Cerebellar cortex (tissue), 1 donor: ENCODE measurements at regions not wholly inside any gene's neighbourhood (a gene's known extent, or its start where the extent isn't known, plus 50 kb on each side); places are given as distances from the start of the nearest gene placed in this dataset.

Experiments
- DNase-seq: peaks from one replicate; pipeline ENCODE4 v3.0.0-alpha.2; 2015; ENCODE audit warnings: low spot score

GRCh38 chr2:167430447-167430846 is 542.2 kb downstream of the XIRP2 start:
- no peak for DNase-seq

GRCh38 chr2:167424803-167425755 is 536.8 kb downstream of the XIRP2 start:
- no peak for DNase-seq

- no peak for DNase-seq
These were observed 535.9 kb downstream of the XIRP2 start for GRCh38 chr2:167424221-167424620.

GRCh38 chr2:167423731-167424130 is 535.5 kb downstream of the XIRP2 start:
- DNase-seq: no peak

DNA sequence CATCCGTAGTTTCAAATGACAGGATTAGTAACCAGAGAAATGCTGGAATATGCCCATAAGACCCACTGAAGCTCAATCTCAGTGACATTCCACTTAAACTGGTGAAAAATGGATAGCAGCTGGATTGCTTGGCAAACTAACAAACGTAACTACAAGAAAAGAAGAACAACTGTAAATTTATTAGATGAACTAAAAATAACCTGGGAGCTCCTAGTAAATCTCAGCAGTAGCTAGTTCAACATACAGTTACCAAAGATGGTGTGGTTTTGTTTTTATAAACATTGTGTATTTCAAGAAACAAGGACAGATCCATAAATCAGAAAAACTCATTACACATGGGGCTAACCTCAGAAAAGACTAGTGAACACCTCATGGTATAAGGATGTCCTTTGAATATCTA is 531.9 kb downstream of the XIRP2 start:
- no peak for DNase-seq

GRCh38 chr2:167415068-167415467 is 526.8 kb downstream of the XIRP2 start:
- DNase-seq: no peak

- no peak for DNase-seq
These were observed 523.1 kb downstream of the XIRP2 start for GRCh38 chr2:167411367-167411766.

DNA sequence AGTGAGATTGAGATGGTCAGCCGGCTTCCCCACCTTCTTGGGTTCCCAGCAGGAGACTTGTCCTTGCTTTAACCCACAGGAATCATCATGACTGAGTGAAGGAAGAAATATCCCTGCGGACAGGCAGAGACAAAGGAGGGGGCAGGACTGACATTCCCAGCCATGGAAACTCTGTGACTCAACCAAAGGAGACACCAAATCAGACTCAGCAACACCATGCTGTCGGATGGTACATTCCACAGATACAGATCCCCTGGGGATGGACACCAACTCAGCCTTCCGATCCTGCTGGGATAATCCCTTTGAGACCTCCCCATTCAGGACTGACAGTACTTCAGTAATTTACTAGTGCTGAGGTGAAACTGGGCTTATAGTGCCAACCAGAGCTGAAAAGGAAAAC is 518.3 kb downstream of the XIRP2 start:
- DNase-seq: no peak

- DNase-seq: no peak
These were observed 516.5 kb downstream of the XIRP2 start for GRCh38 chr2:167404627-167405284.

- DNase-seq: no peak
These were observed 513.0 kb downstream of the XIRP2 start for GRCh38 chr2:167401309-167401708.

DNA sequence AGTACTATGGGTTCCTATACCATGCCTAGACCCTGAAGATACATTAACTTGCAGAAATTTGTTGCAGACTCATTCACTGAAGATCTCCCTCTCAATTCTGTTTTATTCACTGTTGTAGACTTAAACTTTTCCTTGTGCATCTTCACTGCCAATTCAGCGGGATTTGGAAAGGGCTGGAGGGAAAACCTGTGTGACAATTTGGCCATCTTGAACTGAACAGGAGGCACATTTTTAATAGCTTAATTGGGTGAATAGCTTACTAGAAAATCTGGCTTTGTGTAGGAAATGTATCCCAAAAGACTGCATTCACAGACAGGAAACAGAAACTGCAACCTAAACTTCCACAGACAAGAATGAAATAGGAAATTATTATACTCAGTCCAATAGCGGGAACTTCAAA is 512.3 kb downstream of the XIRP2 start:
- DNase-seq: peak; percentile 26

- peak; percentile 85 for DNase-seq
These were observed 510.6 kb downstream of the XIRP2 start for GRCh38 chr2:167398873-167399272.

- peak; percentile 46 for DNase-seq
These were observed 500.6 kb downstream of the XIRP2 start for GRCh38 chr2:167388901-167389300.

DNA sequence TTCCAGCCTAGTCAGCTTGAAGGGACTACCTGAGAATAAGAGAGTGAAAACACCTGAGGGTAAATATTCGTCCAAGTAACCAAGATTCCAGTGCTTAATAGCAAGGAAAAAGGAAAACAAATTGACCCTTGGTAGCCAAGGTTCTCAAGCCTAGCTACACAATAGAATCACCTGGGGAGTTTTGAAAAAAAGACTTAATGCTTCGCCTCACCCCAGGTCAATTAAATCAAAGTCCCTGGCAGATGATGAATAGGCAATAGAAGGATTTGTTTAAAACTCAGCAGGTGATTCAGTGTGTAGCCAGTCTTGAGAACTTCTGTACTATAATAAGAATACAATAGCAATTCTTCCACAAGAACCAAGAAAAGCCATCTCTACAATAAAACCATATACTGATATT is 500.2 kb downstream of the XIRP2 start:
- no peak for DNase-seq

GRCh38 chr2:167386694-167387093 is 498.4 kb downstream of the XIRP2 start:
- DNase-seq: no peak

DNA sequence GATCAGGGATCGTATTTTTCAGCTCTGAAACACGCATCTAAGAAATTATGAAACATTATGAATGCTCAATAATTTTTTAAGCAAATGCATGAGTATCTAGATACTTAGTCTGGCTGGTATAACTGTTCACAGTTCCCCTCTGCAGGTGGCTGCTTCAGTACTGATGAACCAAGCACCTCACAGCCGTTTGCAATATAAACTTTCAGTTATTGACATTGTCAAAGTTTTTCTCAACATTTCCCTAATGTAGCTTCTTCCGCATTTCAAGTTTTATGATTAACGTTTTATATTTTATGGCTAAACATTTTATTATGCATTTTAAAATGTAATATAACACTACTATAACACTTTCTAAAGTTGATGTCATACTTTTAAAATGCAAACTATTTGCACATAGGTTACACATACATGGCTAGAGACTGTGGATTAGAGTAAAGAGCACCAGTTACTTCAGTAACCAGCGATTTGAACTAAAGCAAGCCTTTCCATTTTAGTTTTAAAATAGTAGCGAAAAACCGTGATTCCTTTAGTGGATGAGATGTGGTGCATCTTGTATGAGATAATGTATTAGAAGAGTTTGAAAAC is 495.4 kb downstream of the XIRP2 start:
- no peak for DNase-seq

DNA sequence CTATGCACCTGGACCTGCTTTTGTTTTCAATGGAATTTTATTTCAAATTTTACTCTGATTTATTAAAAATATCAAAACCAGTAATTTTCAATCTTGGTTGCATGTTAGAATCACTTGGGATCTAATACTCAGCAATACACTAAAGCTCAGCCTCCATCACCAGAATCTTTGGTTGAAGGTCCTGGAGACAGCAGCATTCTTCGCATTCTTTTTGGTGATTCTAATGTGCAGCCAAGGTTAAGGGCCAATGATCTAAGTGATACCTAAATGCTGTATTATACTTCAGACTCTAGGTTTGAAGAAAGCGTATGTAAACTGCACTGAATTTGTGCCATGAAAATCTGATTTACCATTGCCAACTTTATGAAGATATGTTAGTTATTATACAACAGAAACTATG is 493.1 kb downstream of the XIRP2 start:
- DNase-seq: no peak

- no peak for DNase-seq
These were observed 492.3 kb downstream of the XIRP2 start for GRCh38 chr2:167380555-167380954.

DNA sequence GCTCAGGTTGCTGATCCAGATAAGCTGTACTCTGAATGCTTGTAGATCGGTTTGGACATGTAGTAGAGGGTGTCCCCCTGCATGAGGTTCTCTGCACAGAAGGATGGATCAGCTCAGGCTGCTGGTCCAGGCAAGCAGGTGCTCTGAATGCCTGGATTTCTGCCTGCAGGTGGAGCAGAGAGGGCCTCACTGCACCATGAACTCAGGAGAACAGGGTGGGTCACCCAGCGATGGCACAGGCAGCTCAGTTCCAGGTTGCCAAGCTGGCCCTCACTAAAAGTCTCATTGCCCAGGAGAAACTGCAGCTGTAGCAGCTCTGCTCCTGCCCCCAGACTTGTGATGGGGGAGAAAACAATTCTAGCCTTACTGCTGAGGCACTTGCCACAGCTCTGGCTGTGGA is 491.8 kb downstream of the XIRP2 start:
- DNase-seq: no peak

DNA sequence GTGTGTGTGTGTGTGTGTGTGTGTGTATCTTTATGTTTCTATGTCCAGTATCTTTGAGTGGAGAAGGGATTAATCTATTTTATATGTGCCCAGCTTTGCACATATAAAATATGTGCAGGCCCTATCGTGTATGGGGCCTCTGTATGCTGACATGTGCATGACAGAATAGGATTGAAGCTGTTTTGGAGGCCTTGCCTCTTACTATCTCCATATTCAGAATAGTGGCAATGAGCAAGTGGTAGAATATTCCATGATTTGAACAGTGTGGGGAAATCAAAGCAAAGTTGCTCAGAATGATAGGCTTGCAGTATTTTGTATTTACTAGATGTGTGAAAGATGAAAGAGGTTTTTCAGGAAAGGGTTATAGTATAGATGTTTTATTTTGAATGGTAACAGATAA is 480.8 kb downstream of the XIRP2 start:
- DNase-seq: no peak

- DNase-seq: no peak
These were observed 480.1 kb downstream of the XIRP2 start for GRCh38 chr2:167368371-167368770.

DNA sequence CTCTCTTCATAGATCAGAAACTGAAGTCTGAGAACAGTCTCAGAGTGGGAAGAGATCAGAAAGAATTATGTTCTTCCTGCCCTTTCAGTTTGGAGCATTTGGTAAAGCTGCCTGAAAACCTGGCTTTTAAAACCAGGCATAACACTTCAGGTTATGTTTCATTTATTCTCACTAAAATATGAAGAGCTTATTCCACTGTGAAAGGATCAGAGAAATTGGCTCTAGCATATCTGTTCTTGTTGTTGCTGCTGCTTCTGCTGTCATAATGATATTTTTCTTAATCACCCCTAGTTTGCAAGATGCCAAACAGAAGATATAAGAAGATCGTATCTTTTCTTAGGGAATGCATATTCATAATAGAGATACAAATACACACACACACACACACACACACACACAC is 476.9 kb downstream of the XIRP2 start:
- no peak for DNase-seq

DNA sequence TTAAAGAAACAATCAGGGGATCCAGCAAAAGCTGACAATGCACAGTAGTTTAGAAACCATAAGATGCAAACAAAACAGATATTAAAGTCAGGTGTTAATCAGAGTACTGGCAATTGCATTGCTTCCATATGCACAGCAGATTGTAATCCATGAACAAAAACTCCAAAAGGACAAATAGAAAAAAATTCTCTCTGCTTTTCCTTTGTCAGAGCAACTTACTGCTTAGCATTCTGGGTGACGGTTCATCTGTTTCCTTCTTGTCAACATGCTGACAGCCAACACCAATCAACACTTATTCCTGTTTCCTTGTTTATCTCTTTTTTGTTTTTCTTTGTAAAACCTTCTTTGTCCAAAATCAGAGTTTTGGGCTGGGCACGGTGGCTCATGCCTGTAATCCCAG is 473.1 kb downstream of the XIRP2 start:
- DNase-seq: no peak
